MCF 10A (cell line): ENCODE measurements at regions not wholly inside any gene's neighbourhood (a gene's known extent, or its start where the extent isn't known, plus 50 kb on each side); places are given as distances from the start of the nearest gene placed in this dataset.

Experiments used
- BruUV-seq: library from RNA; stranded (reverse); fragments of 400-500 nt; replicated peaks from 2 replicates; lab custom pipeline; 2021; lab: Mats Ljungman, UMichigan
- CTCF ChIA-PET: fragments of 300-600 bp; sonication (Branson Sonifier 250); formaldehyde crosslinking; extraction: SDS; loops from one replicate; lab custom pipeline; 2021; ENCODE audit warnings: antibody characterized with exemption, inconsistent platforms; lab: Yijun Ruan, JAX
- POLR2A ChIA-PET: fragments of 300-600, 350-650 bp; sonication (Branson Sonifier 250); formaldehyde crosslinking; extraction: SDS; loops from one replicate; lab custom pipeline; 2020; ENCODE audit warnings: antibody characterized with exemption, inconsistent platforms; lab: Yijun Ruan, JAX
- DNase-seq: peaks from one replicate; pipeline ENCODE4 v3.0.0-alpha.2; 2018; ENCODE audit not compliant: unreplicated experiment
- H3K27ac Mint-ChIP-seq: one replicate; pipeline ENCODE4 v1.8.0; 2022; ENCODE audit warnings: mild to moderate bottlenecking, low read depth, mixed read lengths; ENCODE audit not compliant: unreplicated experiment
- H3K27me3 Mint-ChIP-seq: one replicate; pipeline ENCODE4 v1.8.0; 2022; ENCODE audit warnings: mixed read lengths; ENCODE audit not compliant: insufficient read depth, unreplicated experiment
- H3K36me3 Mint-ChIP-seq: one replicate; pipeline ENCODE4 v1.8.0; 2022; ENCODE audit warnings: mild to moderate bottlenecking, moderate library complexity, mixed read lengths; ENCODE audit not compliant: insufficient read depth, unreplicated experiment
- H3K4me1 Mint-ChIP-seq: one replicate; pipeline ENCODE4 v1.8.0; 2022; ENCODE audit warnings: mixed read lengths; ENCODE audit not compliant: insufficient read depth, unreplicated experiment
- H3K4me3 Mint-ChIP-seq: one replicate; pipeline ENCODE4 v1.8.0; 2022; ENCODE audit warnings: mild to moderate bottlenecking, moderate library complexity, mixed read lengths; ENCODE audit not compliant: unreplicated experiment
- H3K9me3 Mint-ChIP-seq: one replicate; pipeline ENCODE4 v1.8.0; 2022; ENCODE audit warnings: mixed read lengths; ENCODE audit not compliant: unreplicated experiment
- CTCF ChIP-seq: fragments of 200-600 bp; IDR thresholded peaks from one replicate; pipeline ENCODE4 v1.8.0; 2022; ENCODE audit warnings: antibody characterized with exemption, mild to moderate bottlenecking; ENCODE audit not compliant: unreplicated experiment
- intact Hi-C: fragments of 100-400 bp; cut with micrococcal nuclease; formaldehyde crosslinking; loops from 2 replicates; pipeline ENCODE4 v1.14.1; 2022

GRCh38 chr4:28686618-28687017 is 1826.0 kb downstream of the STIM2 start:
- peak; percentile 39 for DNase-seq
- no peaks in the 10 kb centered on the region for H3K36me3 Mint-ChIP-seq
- POLR2A ChIA-PET, result no interaction called here
- no peak overlapping the region for H3K27ac Mint-ChIP-seq
- H3K4me3 Mint-ChIP-seq, result no peak overlapping the region
- peaks cover 13% of the 10 kb centered on the region for H3K9me3 Mint-ChIP-seq
- no TSS peak for BruUV-seq
- intact Hi-C loops, result no loop called here
- TF ChIP-seq CTCF, result peak; percentile 31
- H3K4me1 Mint-ChIP-seq, result no peaks in the 10 kb centered on the region
- H3K27me3 Mint-ChIP-seq, result no peaks in the 10 kb centered on the region
- CTCF ChIA-PET, result no interaction called here

DNA sequence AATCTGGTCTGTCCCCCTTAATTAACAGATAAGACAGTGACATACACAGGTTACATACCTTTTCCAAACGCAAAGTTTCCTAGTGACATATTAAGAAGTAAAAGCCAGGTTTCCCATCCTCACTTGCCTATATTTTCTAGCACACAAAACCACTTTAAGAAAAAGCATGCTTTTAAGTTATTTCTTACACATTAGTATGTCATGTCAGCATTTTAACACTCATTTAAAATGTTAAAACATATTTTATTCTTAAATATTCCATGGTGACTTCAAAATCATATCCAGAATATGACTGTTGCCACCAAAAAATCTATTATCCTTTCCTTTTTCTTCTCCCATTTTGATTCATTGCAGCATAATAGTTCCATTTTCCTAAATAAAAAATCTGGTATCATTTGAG is 1830.2 kb downstream of the STIM2 start:
- Mint-ChIP-seq H3K4me3 (no peak overlapping the region), H3K4me1 (no peaks in the 10 kb centered on the region), H3K36me3 (no peaks in the 10 kb centered on the region), H3K27ac (no peak overlapping the region), H3K9me3 (peaks cover 11% of the 10 kb centered on the region), H3K27me3 (no peaks in the 10 kb centered on the region)
- intact Hi-C loops, result no loop called here
- no peak for TF ChIP-seq CTCF
- POLR2A ChIA-PET, result no interaction called here
- CTCF ChIA-PET, result interaction anchor here (0.6 kb wide), 1 partner anchor 29 kb away, joined by 3 read pairs; no protein-coding TSS in a partner anchor
- BruUV-seq, result no TSS peak
- DNase-seq, result no peak

DNA sequence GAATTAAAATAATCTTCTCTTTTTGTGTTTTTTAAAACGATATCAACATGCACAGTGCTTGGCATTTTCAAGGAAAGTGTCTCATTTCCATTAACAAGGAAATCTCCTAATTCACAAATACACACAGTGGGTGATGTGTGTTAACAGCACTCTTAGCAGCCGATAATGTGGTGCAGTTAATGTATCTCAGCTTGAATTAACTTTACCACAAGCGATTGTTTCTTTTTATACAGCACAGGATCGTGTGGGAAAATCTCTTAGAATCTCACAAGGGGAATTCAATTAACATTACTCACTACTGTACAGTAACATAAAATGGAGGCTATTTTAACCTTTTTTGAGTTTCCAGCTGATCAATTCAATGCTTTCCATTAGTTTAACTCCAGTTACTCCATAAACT is 1841.9 kb downstream of the STIM2 start:
- no TSS peak for BruUV-seq
- Mint-ChIP-seq H3K36me3 (no peaks in the 10 kb centered on the region), H3K27me3 (no peaks in the 10 kb centered on the region), H3K9me3 (peaks cover 7% of the 10 kb centered on the region), H3K4me3 (no peak overlapping the region), H3K27ac (no peak overlapping the region), H3K4me1 (peaks cover 4% of the 10 kb centered on the region)
- no peak for DNase-seq
- TF ChIP-seq CTCF, result no peak
- POLR2A ChIA-PET, result no interaction called here
- CTCF ChIA-PET, result interaction anchor here (0.6 kb wide), 1 partner anchor 17 kb away, joined by 3 read pairs; no protein-coding TSS in a partner anchor
- intact Hi-C loops, result no loop called here

DNA sequence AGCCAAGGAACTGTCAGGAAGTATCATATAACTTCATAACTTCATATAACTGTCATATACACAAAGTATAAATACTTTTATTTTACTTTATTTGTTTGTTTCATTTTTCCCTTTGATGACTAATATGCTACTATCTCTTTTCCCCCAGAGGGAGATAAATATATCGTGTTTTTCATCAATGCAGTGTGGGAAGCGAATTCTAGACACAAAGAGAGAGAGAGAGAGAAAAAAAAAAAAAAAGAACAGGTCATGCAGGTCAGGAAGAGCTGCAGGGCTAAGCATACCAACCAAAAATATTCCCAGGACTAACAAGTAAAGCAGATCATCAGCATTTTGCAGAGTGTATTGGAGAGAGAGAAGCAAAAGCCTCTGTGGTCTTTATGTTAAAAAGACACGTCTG is 1849.2 kb downstream of the STIM2 start:
- no peak for TF ChIP-seq CTCF
- Mint-ChIP-seq H3K4me1 (no peaks in the 10 kb centered on the region), H3K27ac (peak overlapping the region; percentile 29), H3K4me3 (no peak overlapping the region), H3K27me3 (no peaks in the 10 kb centered on the region), H3K36me3 (no peaks in the 10 kb centered on the region), H3K9me3 (peaks cover 6% of the 10 kb centered on the region)
- no TSS peak for BruUV-seq
- intact Hi-C loops, result no loop called here
- peak; percentile 5 for DNase-seq
- POLR2A ChIA-PET, result interaction anchor here (1.1 kb wide), 1 partner anchor 10 kb away, joined by 3 read pairs; no protein-coding TSS in a partner anchor
- CTCF ChIA-PET, result interaction anchor here (0.6 kb wide), 1 partner anchor 625 kb away, joined by 3 read pairs; no protein-coding TSS in a partner anchor
